A204.1 (cell line): ENCODE measurements at regions not wholly inside any gene's neighbourhood (a gene's known extent, or its start where the extent isn't known, plus 50 kb on each side); places are given as distances from the start of the nearest gene placed in this dataset.

Source experiments
- FAIRE-seq: peaks from 2 replicates; lab custom pipeline; 2012; peaks lifted over from hg19 to GRCh38; lab: Jason Lieb, UNC

- no peak for FAIRE-seq
These were observed 313.2 kb downstream of the PIK3C3 start for GRCh38 chr18:42268186-42268725.

- FAIRE-seq: no peak
These were observed 313.8 kb downstream of the PIK3C3 start for GRCh38 chr18:42268798-42269197.

- no peak for FAIRE-seq
These were observed 316.8 kb downstream of the PIK3C3 start for GRCh38 chr18:42271647-42272414.

- no peak for FAIRE-seq
These were observed 319.6 kb downstream of the PIK3C3 start for GRCh38 chr18:42274488-42275137.

GRCh38 chr18:42275138-42275535 is 320.1 kb downstream of the PIK3C3 start:
- no peak for FAIRE-seq

GRCh38 chr18:42275949-42276730 is 321.1 kb downstream of the PIK3C3 start:
- no peak for FAIRE-seq

- FAIRE-seq: no peak
These were observed 326.1 kb downstream of the PIK3C3 start for GRCh38 chr18:42281124-42281523.

GRCh38 chr18:42281851-42282250 is 326.8 kb downstream of the PIK3C3 start:
- no peak for FAIRE-seq

- FAIRE-seq: no peak
These were observed 332.0 kb downstream of the PIK3C3 start for GRCh38 chr18:42287047-42287446.

GRCh38 chr18:42288129-42288528 is 333.1 kb downstream of the PIK3C3 start:
- no peak for FAIRE-seq

GRCh38 chr18:42289526-42289925 is 334.5 kb downstream of the PIK3C3 start:
- FAIRE-seq: no peak

- FAIRE-seq: no peak
These were observed 335.6 kb downstream of the PIK3C3 start for GRCh38 chr18:42290318-42291307.

GRCh38 chr18:42292654-42293053 is 337.6 kb downstream of the PIK3C3 start:
- FAIRE-seq: no peak

GRCh38 chr18:42296192-42296591 is 341.2 kb downstream of the PIK3C3 start:
- FAIRE-seq: no peak

- no peak for FAIRE-seq
These were observed 341.7 kb downstream of the PIK3C3 start for GRCh38 chr18:42296723-42297122.

GRCh38 chr18:42298759-42299675 is 344.0 kb downstream of the PIK3C3 start:
- FAIRE-seq: peak; percentile 95

GRCh38 chr18:42305869-42306593 is 351.0 kb downstream of the PIK3C3 start:
- no peak for FAIRE-seq

GRCh38 chr18:42306594-42306980 is 351.6 kb downstream of the PIK3C3 start:
- FAIRE-seq: no peak

- no peak for FAIRE-seq
These were observed 355.9 kb downstream of the PIK3C3 start for GRCh38 chr18:42310956-42311355.

GRCh38 chr18:42326752-42327151 is 371.7 kb downstream of the PIK3C3 start:
- no peak for FAIRE-seq
